Activated CD8-positive, alpha-beta T cell treated with anti-CD3 and anti-CD28 coated beads, Interleukin-2, amount 10 ng/mL, durations not matched to agents 7 days and 5 days (primary cell): ENCODE measurements at regions not wholly inside any gene's neighbourhood (a gene's known extent, or its start where the extent isn't known, plus 50 kb on each side); places are given as distances from the start of the nearest gene placed in this dataset.
A peak's percentile ranks its signal among the peaks of the same experiment; 100 is the strongest.
"Not testable (repeated sequence)": the region's sequence is repeated elsewhere in the genome, so short reads cannot be mapped to it uniquely, and the experiment has no call there.

Experiments used
- ATAC-seq: fragments of 150-1000 bp; cut with Tn5 transposase; one replicate; pipeline ENCODE4 v1.10.0; 2021; ENCODE audit warnings: moderate library complexity
- CTCF ChIA-PET: fragments of 350-600 bp; sonication (Branson Sonifier 250); formaldehyde crosslinking; loops from one replicate; lab custom pipeline; 2021; ENCODE audit warnings: antibody characterized with exemption; lab: Charles Lee
- POLR2A ChIA-PET: fragments of 350-600 bp; sonication (Branson Sonifier 250); formaldehyde crosslinking; loops from one replicate; lab custom pipeline; 2021; ENCODE audit warnings: antibody characterized with exemption; lab: Charles Lee
- DNase-seq: peaks from one replicate; pipeline ENCODE4 v3.0.0-alpha.2; 2020
- H3K27ac Mint-ChIP-seq: one replicate; pipeline ENCODE4 v1.8.0; 2021; ENCODE audit warnings: mild to moderate bottlenecking, mixed read lengths
- H3K27me3 Mint-ChIP-seq: one replicate; pipeline ENCODE4 v1.8.0; 2021; ENCODE audit warnings: low read depth, mixed read lengths
- H3K36me3 Mint-ChIP-seq: one replicate; pipeline ENCODE4 v1.8.0; 2021; ENCODE audit warnings: low read depth, mixed read lengths
- H3K4me1 Mint-ChIP-seq: one replicate; pipeline ENCODE4 v1.8.0; 2021; ENCODE audit warnings: low read depth, mixed read lengths
- H3K4me3 Mint-ChIP-seq: one replicate; pipeline ENCODE4 v1.8.0; 2021; ENCODE audit warnings: mild to moderate bottlenecking, mixed read lengths
- H3K9me3 Mint-ChIP-seq: one replicate; pipeline ENCODE4 v1.8.0; 2022; ENCODE audit warnings: mixed read lengths; ENCODE audit not compliant: insufficient read depth

- no peaks in the 10 kb centered on the region for H3K27me3 Mint-ChIP-seq
- CTCF ChIA-PET: no interaction called here
These were observed 288.0 kb upstream of the CHORDC1 start for GRCh38 chr11:90510839-90511238.

GRCh38 chr11:90500922-90501568 lies 278.2 kb upstream of the CHORDC1 start:
- peaks cover 15% of the 10 kb centered on the region for H3K9me3 Mint-ChIP-seq
- H3K4me1 Mint-ChIP-seq: no peaks in the 10 kb centered on the region
- POLR2A ChIA-PET: no interaction called here
- ATAC-seq: no peak
- no peaks in the 10 kb centered on the region for H3K27me3 Mint-ChIP-seq
- CTCF ChIA-PET: no interaction called here
- H3K36me3 Mint-ChIP-seq: no peaks in the 10 kb centered on the region
- no peak overlapping the region for H3K4me3 Mint-ChIP-seq
- DNase-seq: no peak
- no peak overlapping the region for H3K27ac Mint-ChIP-seq

More at GRCh38 chr11:90510839-90511238, 288.0 kb upstream of the CHORDC1 start:
- H3K4me1 Mint-ChIP-seq: no peaks in the 10 kb centered on the region
- no peaks in the 10 kb centered on the region for H3K9me3 Mint-ChIP-seq
- no peak for DNase-seq
- POLR2A ChIA-PET: no interaction called here
- no peaks in the 10 kb centered on the region for H3K36me3 Mint-ChIP-seq
- no peak overlapping the region for H3K27ac Mint-ChIP-seq
- H3K4me3 Mint-ChIP-seq: no peak overlapping the region
- no peak for ATAC-seq

GRCh38 chr11:90496722-90497121 lies 273.9 kb upstream of the CHORDC1 start:
- Mint-ChIP-seq H3K9me3 (peaks cover 15% of the 10 kb centered on the region), H3K4me3 (no peak overlapping the region), H3K36me3 (no peaks in the 10 kb centered on the region), H3K4me1 (no peaks in the 10 kb centered on the region), H3K27me3 (no peaks in the 10 kb centered on the region), H3K27ac (no peak overlapping the region)
- DNase-seq (no peak), ATAC-seq (no peak)
- CTCF ChIA-PET: no interaction called here
- POLR2A ChIA-PET: no interaction called here

DNA sequence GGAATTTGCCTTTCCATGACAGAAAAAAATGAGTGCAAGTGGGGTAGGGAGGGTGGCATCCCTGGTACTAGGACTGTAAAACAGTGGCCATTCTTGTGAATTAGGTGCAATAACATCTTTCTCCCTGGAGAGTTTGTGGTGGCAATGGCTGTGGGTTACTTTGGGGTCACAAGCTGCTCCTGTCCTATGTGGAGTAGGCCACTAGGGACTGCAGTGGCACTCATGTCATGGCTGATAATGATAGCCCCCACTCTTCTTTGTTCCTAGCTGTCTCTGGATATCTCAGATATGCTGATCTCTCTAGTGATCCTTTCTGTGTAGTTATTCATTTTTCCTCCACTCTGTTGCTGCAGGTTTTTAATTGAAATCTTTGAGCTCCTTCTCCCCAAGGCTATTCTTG lies 270.5 kb upstream of the CHORDC1 start:
- no peak for ATAC-seq
- no peak for DNase-seq
- Mint-ChIP-seq H3K4me1 (no peaks in the 10 kb centered on the region), H3K27ac (no peak overlapping the region), H3K36me3 (no peaks in the 10 kb centered on the region), H3K27me3 (no peaks in the 10 kb centered on the region), H3K9me3 (peaks cover 19% of the 10 kb centered on the region), H3K4me3 (no peak overlapping the region)
- CTCF ChIA-PET: no interaction called here
- POLR2A ChIA-PET: no interaction called here

DNA sequence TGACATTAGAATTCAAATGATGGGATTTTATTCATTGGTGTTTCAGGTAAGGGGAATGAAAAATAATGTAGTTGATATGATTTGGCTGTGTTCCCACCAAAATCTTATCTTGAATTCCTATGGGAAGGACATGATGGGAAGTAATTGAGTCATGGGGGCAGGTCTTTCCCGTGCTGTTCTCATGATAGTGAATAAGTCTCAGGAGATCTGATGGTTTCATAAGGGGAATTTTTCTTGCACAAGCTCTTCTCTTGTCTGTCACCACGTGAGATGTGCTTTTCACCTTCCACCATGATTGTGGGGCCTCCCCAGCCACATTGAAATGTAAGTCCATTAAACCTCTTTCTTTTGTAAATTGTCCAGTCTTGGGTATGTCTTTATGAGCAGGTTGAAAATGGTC lies 268.6 kb upstream of the CHORDC1 start:
- CTCF ChIA-PET: interaction anchor here (0.7 kb wide), 1 partner anchor 313 kb away, joined by 3 read pairs; no protein-coding TSS in a partner anchor
- no peak for DNase-seq
- H3K36me3 Mint-ChIP-seq: no peaks in the 10 kb centered on the region
- H3K9me3 Mint-ChIP-seq: peaks cover 6% of the 10 kb centered on the region
- no peak overlapping the region for H3K27ac Mint-ChIP-seq
- H3K4me3 Mint-ChIP-seq: no peak overlapping the region
- POLR2A ChIA-PET: no interaction called here
- H3K27me3 Mint-ChIP-seq: no peaks in the 10 kb centered on the region
- ATAC-seq: no peak
- no peaks in the 10 kb centered on the region for H3K4me1 Mint-ChIP-seq

DNA sequence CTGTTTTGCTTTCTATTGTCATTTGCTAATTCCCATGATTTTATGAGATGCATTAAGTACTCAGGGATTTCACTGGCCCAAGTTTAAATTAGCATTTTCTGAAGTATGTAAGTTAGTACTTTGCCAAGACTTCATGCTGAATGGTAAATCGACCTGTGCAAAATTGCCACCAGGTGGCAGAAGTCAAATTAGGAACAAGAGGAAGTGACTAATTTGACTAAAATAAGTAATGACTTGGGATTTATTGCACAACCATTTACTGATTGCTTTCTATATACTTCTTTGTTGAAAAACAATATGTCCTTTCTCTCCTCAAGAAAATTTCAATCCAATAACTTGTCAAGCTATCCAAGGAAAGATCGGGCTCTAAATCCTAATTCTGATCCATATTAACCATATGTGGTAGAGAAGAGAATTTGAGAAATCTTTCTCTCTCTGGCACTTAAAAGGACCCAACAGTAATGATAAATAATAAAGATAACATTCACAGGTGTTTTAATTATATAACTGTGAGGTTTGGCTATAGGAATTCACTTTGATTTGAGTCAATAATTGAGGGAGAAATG lies 253.7 kb upstream of the CHORDC1 start:
- ATAC-seq: no peak
- no peak overlapping the region for H3K4me3 Mint-ChIP-seq
- peak; percentile 28 for DNase-seq
- no peaks in the 10 kb centered on the region for H3K36me3 Mint-ChIP-seq
- no peaks in the 10 kb centered on the region for H3K9me3 Mint-ChIP-seq
- ChIA-PET POLR2A (no interaction called here), CTCF (no interaction called here)
- no peak overlapping the region for H3K27ac Mint-ChIP-seq
- no peaks in the 10 kb centered on the region for H3K27me3 Mint-ChIP-seq
- no peaks in the 10 kb centered on the region for H3K4me1 Mint-ChIP-seq

DNA sequence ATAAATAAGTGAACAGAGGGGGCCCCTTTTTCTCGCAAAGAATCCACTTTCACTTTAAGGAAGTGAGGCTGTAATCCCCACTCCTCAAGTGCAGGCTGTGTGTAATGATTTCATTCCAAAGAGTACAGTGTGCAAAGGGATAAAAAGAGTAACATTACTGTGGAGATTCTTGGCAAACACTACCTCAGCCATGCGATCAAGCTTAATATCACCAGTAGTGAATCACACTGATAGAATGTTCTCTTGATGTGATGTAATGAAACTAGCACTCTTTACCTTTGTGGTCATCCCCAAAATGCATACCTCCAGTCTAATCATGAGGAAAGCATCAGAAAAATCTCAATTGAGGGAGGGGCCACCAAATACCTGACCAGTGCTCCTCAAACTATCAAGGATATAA lies 246.1 kb upstream of the CHORDC1 start:
- Mint-ChIP-seq H3K36me3 (no peaks in the 10 kb centered on the region), H3K9me3 (no peaks in the 10 kb centered on the region), H3K4me3 (no peak overlapping the region), H3K27ac (no peak overlapping the region), H3K27me3 (no peaks in the 10 kb centered on the region), H3K4me1 (no peaks in the 10 kb centered on the region)
- CTCF ChIA-PET: no interaction called here
- ATAC-seq (no peak), DNase-seq (no peak)
- POLR2A ChIA-PET: no interaction called here

- H3K4me3 Mint-ChIP-seq: no peak overlapping the region
- H3K27me3 Mint-ChIP-seq: no peaks in the 10 kb centered on the region
- ChIA-PET POLR2A (no interaction called here), CTCF (no interaction called here)
- no peak for ATAC-seq
- no peak for DNase-seq
- no peaks in the 10 kb centered on the region for H3K9me3 Mint-ChIP-seq
- no peaks in the 10 kb centered on the region for H3K4me1 Mint-ChIP-seq
- H3K27ac Mint-ChIP-seq: no peak overlapping the region
- no peaks in the 10 kb centered on the region for H3K36me3 Mint-ChIP-seq
These were observed 242.7 kb upstream of the CHORDC1 start for GRCh38 chr11:90465553-90465952.

DNA sequence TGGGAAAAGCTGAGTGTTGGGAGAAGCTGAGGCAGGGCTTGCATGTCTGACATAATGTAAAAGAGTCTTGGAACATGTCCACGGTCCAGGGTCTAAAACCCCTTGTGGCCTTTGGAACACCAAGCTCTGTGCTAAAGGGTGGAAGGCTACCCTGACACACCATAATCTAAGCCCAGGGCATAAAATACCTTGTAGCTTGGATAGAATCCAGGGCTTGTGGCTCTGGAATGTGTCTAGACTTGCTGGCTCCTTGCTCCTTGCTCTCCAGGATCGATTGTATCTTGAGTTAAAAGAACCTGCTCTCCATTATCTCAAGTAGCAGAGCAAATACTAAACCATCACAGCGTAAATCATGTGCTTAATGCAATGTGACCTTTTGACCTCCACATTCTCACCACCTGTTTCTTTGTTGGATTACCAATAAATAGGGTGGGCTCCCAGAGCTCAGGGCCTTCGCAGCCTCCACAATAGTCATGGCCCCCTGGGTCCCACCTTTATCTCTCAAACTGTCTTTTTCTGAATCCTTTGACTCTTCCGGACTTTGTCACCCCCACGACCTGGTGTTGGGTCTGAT lies 232.6 kb upstream of the CHORDC1 start:
- H3K27ac Mint-ChIP-seq, H3K36me3 Mint-ChIP-seq, CTCF ChIA-PET, POLR2A ChIA-PET, H3K4me1 Mint-ChIP-seq, H3K4me3 Mint-ChIP-seq, H3K27me3 Mint-ChIP-seq, H3K9me3 Mint-ChIP-seq, ATAC-seq, DNase-seq: not testable (repeated sequence)

DNA sequence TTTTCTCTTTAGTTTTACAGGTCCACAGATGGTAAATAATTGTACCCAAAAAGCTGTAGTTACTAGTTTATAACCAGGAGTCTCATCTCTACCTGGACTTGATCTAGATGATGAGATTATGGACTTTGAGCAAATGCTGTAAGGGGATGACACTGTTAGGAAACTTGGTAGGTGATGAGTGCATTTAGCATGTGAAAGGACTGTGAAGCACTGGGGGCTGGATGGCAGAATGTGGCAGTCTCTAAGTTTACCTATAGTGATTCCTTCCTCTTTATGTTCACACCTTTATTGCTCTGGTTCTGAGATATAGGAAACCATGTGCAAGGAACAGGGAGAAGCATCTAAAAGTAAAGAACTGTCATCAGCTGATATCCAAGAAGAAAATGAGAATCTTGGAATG lies 230.7 kb upstream of the CHORDC1 start:
- DNase-seq (no peak), ATAC-seq (no peak)
- Mint-ChIP-seq H3K4me3 (no peak overlapping the region), H3K9me3 (no peaks in the 10 kb centered on the region), H3K4me1 (no peaks in the 10 kb centered on the region), H3K27me3 (no peaks in the 10 kb centered on the region), H3K36me3 (no peaks in the 10 kb centered on the region), H3K27ac (no peak overlapping the region)
- POLR2A ChIA-PET: no interaction called here
- CTCF ChIA-PET: no interaction called here

GRCh38 chr11:90449606-90450005 lies 226.8 kb upstream of the CHORDC1 start:
- Mint-ChIP-seq H3K9me3 (no peaks in the 10 kb centered on the region), H3K36me3 (no peaks in the 10 kb centered on the region), H3K27me3 (no peaks in the 10 kb centered on the region), H3K27ac (no peak overlapping the region), H3K4me3 (no peak overlapping the region), H3K4me1 (no peaks in the 10 kb centered on the region)
- ATAC-seq (no peak), DNase-seq (no peak)
- CTCF ChIA-PET: no interaction called here
- POLR2A ChIA-PET: no interaction called here

- POLR2A ChIA-PET: no interaction called here
- no peak for ATAC-seq
- no peak overlapping the region for H3K4me3 Mint-ChIP-seq
- no peaks in the 10 kb centered on the region for H3K27me3 Mint-ChIP-seq
- no peak for DNase-seq
- H3K27ac Mint-ChIP-seq: no peak overlapping the region
- no peaks in the 10 kb centered on the region for H3K9me3 Mint-ChIP-seq
- no peaks in the 10 kb centered on the region for H3K36me3 Mint-ChIP-seq
- CTCF ChIA-PET: no interaction called here
- no peaks in the 10 kb centered on the region for H3K4me1 Mint-ChIP-seq
These were observed 225.4 kb upstream of the CHORDC1 start for GRCh38 chr11:90448256-90448655.
